HL-60 (cell line): ENCODE measurements at regions not wholly inside any gene's neighbourhood (a gene's known extent, or its start where the extent isn't known, plus 50 kb on each side); places are given as distances from the start of the nearest gene placed in this dataset.

Experiments
- DNase-seq, 2 experiments: peaks; one replicate each; pipeline ENCODE4 v3.0.0-alpha.2; 2010 to 2020; ENCODE audit warnings: low read depth in 1 of 2, low spot score in 1 of 2
- H3K27ac ChIP-seq: fragments of 250-450 bp; sonication (Bioruptor Pico); replicated peaks from 2 replicates; pipeline ENCODE4 v1.5.1; 2020; ENCODE audit warnings: mild to moderate bottlenecking, moderate library complexity
- H3K27me3 ChIP-seq: fragments of 250-450 bp; sonication (Bioruptor Pico); 2 replicates; pipeline ENCODE4 v1.5.1; 2021; ENCODE audit warnings: mild to moderate bottlenecking, moderate library complexity; ENCODE audit not compliant: insufficient read depth, poor library complexity, severe bottlenecking
- H3K4me3 ChIP-seq: replicated peaks from 2 replicates; pipeline ENCODE4 v1.5.1; 2011; ENCODE audit warnings: mild to moderate bottlenecking, control low read depth, low read length; ENCODE audit not compliant: insufficient read depth
- CTCF ChIP-seq: IDR thresholded peaks from one replicate; pipeline ENCODE4 v1.5.1; 2011; ENCODE audit warnings: low read length, control low read depth, inconsistent platforms; ENCODE audit not compliant: insufficient read depth
- GABPA ChIP-seq: IDR thresholded peaks from 2 replicates; pipeline ENCODE4 v1.6.1; 2012; ENCODE audit warnings: low read depth
- POLR2AphosphoS5 ChIP-seq: IDR thresholded peaks from 2 replicates; pipeline ENCODE4 v1.6.1; 2012; ENCODE audit warnings: low read depth
- REST ChIP-seq: IDR thresholded peaks from 2 replicates; pipeline ENCODE4 v1.6.1; 2012; ENCODE audit warnings: low read depth; ENCODE audit not compliant: insufficient replicate concordance
- SPI1 ChIP-seq: IDR thresholded peaks from 2 replicates; pipeline ENCODE4 v1.6.1; 2012; ENCODE audit warnings: low read depth, mild to moderate bottlenecking, borderline replicate concordance

DNA sequence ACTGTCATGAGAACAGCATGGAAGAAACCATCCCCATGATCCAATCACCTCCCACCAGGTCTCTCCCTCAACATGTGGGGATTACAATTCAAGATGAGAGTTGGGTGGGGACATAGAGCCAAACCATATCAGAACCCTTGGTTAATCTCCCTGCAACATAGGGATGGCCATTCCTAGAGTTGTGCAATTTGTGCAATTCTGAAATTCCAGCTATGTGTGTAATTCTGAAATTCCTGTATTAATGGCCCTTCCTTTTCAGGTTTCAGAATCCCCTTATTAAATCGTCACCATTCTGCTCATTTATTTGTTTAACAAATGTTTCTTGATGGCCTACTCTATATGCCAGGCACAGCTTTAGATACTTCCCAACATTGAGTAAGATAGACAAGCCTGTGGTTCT lies 282.6 kb downstream of the SMARCA2 start:
- DNase-seq, result no peak
- Histone ChIP-seq H3K27me3 (no peaks in the 10 kb centered on the region), H3K4me3 (no peak overlapping the region), H3K27ac (no peak overlapping the region)
- TF ChIP-seq CTCF, result no peak
- TF ChIP-seq REST, result no peak
- no peak for TF ChIP-seq SPI1
- no peak for TF ChIP-seq GABPA
- no peak for TF ChIP-seq POLR2AphosphoS5

- DNase-seq, result no peak
- no peak for TF ChIP-seq POLR2AphosphoS5
- TF ChIP-seq SPI1, result no peak
- no peak for TF ChIP-seq GABPA
- Histone ChIP-seq H3K27ac (no peak overlapping the region), H3K27me3 (no peaks in the 10 kb centered on the region), H3K4me3 (no peak overlapping the region)
These were observed 283.1 kb downstream of the SMARCA2 start for GRCh38 chr9:2298217-2298616.

DNA sequence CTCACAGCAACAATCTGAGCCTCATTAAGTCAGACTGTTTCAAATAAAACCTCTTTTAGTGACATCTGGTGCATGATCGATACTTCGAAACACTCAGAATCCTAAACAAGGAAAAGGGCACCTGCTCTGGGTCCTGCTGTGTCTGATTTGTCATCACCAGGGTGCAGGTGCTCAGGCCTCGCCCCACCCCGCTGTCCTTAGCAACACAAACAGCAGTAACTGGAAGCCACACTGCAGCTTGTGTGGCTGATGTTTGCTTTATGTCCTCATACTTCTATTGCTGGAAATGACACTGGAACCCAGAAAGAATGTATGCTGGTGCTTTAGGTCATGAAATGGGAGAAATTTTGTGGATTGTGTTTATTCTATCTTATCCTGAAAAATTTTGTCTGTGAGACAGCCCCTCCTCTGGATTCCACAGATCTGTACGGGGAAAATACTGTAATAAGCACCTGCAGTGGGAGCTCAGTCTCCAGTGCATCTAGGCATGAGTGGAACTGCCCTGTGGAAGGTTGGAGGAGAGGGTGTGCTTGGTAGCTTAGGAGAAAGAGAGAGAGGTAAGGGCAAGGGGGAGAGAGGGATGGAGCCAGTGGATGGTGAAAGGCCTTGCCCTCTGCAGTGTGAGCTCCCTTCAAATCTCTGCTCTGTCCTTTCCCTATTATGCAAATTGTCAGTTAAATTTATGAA lies 284.2 kb downstream of the SMARCA2 start:
- Histone ChIP-seq H3K27me3 (no peaks in the 10 kb centered on the region), H3K4me3 (no peak overlapping the region), H3K27ac (no peak overlapping the region)
- TF ChIP-seq SPI1 (no peak), POLR2AphosphoS5 (no peak), GABPA (no peak), CTCF (no peak), REST (no peak)
- no peak for DNase-seq

DNA sequence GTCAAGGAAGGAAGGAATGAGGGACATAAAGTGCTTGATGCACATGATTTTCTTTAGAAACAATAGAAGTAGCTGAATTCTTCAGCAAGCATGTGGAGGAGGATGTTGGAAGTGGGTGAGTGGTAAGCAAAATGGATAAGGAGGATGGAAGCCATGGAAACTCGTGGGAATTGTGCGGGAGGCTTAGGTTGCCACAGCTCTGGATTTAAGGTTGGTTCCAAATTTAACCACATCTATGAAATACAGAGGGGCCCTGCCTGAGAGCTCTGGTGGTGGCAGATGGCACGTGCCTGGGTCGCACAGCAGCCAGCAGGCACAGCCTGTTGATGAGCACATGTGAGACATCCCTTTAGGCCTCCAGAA lies 284.7 kb downstream of the SMARCA2 start:
- no peak for DNase-seq
- Histone ChIP-seq H3K27ac (no peak overlapping the region), H3K4me3 (no peak overlapping the region), H3K27me3 (no peaks in the 10 kb centered on the region)
- TF ChIP-seq REST (no peak), CTCF (no peak), SPI1 (no peak), POLR2AphosphoS5 (no peak)
